C4-2B (cell line): ENCODE measurements at regions not wholly inside any gene's neighbourhood (a gene's known extent, or its start where the extent isn't known, plus 50 kb on each side); places are given as distances from the start of the nearest gene placed in this dataset.

Source experiments
- ZFX ChIP-seq: fragments of 450-650 bp; IDR thresholded peaks from 2 replicates; pipeline ENCODE4 v1.6.1; 2017
- TF ChIP-seq, protein P1 (sequence below): fragments of 450-650 bp; conservative IDR thresholded peaks from 2 replicates; pipeline ENCODE4 v1.5.1; 2017; ENCODE audit warnings: mild to moderate bottlenecking

DNA sequence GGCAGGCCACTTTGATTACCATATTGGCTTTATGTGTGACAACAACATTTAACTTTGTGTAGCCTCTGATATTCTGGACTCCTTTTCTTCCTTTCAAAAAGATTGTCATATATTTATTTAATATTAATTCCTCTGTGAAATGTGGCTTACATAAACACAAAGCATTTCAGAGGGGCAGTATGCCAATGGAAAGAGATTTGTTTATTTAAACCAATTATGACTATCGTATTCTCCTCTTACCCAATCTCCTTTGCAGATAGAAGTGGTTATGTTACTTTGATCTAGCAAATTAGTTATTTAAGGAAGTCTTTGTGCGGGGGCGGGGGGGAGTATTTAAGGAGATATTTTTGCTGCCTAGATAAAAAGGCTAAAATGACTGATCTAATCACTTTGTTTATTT is 573.7 kb upstream of the KIF2B start:
- TF ChIP-seq, protein P1, sequence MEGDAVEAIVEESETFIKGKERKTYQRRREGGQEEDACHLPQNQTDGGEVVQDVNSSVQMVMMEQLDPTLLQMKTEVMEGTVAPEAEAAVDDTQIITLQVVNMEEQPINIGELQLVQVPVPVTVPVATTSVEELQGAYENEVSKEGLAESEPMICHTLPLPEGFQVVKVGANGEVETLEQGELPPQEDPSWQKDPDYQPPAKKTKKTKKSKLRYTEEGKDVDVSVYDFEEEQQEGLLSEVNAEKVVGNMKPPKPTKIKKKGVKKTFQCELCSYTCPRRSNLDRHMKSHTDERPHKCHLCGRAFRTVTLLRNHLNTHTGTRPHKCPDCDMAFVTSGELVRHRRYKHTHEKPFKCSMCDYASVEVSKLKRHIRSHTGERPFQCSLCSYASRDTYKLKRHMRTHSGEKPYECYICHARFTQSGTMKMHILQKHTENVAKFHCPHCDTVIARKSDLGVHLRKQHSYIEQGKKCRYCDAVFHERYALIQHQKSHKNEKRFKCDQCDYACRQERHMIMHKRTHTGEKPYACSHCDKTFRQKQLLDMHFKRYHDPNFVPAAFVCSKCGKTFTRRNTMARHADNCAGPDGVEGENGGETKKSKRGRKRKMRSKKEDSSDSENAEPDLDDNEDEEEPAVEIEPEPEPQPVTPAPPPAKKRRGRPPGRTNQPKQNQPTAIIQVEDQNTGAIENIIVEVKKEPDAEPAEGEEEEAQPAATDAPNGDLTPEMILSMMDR = no peak
- TF ChIP-seq ZFX = no peak
